ENCODE measurements at regions not wholly inside any gene's neighbourhood (a gene's known extent, or its start where the extent isn't known, plus 50 kb on each side); places are given as distances from the start of the nearest gene placed in this dataset.

DNA sequence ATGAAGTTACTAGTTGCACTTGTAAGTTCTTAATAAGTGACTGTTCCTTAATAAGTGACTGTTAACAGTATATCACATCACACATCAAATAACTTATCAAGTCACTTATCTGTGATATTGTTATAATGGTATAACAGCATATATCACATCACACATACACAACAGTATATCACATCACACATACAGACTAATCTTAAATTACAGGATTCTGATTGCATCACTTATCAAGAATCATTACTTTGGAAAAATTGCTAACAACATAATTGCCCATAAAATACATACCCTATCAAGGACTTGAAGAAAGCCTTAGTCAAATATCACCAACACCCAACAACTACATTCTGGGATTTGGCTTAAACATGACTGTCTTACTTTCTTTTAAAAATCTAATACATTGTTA, 813.5 kb downstream of the LTN1 start:
- intact Hi-C loops (cut with DNase I) = no loop called here
- no peak overlapping the region for H3K4me3 ChIP-seq

DNA sequence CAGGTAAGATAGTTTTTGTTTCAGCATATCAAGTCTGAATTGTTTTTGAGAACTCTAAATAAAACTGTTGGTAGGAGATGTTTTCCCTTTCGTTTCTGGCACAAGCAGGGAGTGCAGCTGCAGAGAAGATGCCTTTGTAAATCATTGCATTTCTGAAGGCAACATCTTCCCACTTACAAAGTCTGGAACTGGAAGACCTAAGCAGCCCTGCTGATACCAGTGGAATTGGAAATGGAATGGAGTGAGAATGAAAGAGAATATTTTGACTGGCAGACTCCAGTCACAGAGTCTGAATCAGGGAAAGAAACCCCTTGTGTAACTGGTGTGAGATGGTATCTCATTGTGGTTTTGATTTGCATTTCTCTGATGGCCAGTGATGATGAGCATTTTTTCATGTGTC, 815.6 kb downstream of the LTN1 start:
- Histone ChIP-seq H3K27me3 (no peaks in the 10 kb centered on the region), H3K4me1 (ENCODE audit: insufficient read depth) (no peaks in the 10 kb centered on the region), H3K27ac (no peak overlapping the region), H3K36me3 (no peaks in the 10 kb centered on the region), H3K4me3 (no peak overlapping the region), H3K9me3 (no peaks in the 10 kb centered on the region)
- DNase-seq = no peak
- intact Hi-C loops (cut with DNase I) = no loop called here
- 5 to 18% (median 6%) methylated on average over 1 of the region's 1 CpG for WGBS, 3 donors
- TF ChIP-seq EP300 (IDR thresholded peaks at IDR 0.05) (no peak), POLR2A (IDR thresholded peaks at IDR 0.05) (no peak)
- TF ChIP-seq, protein P1, sequence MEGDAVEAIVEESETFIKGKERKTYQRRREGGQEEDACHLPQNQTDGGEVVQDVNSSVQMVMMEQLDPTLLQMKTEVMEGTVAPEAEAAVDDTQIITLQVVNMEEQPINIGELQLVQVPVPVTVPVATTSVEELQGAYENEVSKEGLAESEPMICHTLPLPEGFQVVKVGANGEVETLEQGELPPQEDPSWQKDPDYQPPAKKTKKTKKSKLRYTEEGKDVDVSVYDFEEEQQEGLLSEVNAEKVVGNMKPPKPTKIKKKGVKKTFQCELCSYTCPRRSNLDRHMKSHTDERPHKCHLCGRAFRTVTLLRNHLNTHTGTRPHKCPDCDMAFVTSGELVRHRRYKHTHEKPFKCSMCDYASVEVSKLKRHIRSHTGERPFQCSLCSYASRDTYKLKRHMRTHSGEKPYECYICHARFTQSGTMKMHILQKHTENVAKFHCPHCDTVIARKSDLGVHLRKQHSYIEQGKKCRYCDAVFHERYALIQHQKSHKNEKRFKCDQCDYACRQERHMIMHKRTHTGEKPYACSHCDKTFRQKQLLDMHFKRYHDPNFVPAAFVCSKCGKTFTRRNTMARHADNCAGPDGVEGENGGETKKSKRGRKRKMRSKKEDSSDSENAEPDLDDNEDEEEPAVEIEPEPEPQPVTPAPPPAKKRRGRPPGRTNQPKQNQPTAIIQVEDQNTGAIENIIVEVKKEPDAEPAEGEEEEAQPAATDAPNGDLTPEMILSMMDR (IDR thresholded peaks at IDR 0.05) = no peak

More for the DNA sequence above, 813.5 kb downstream of the LTN1 start:
- Histone ChIP-seq H3K36me3 (no peaks in the 10 kb centered on the region), H3K4me1 (ENCODE audit: insufficient read depth) (no peaks in the 10 kb centered on the region), H3K27me3 (no peaks in the 10 kb centered on the region), H3K27ac (no peak overlapping the region), H3K9me3 (no peaks in the 10 kb centered on the region)
- DNase-seq = no peak
- no peak for TF ChIP-seq POLR2A (IDR thresholded peaks at IDR 0.05)
- TF ChIP-seq, protein P1 (IDR thresholded peaks at IDR 0.05) = no peak
- no peak for TF ChIP-seq EP300 (IDR thresholded peaks at IDR 0.05)

DNA sequence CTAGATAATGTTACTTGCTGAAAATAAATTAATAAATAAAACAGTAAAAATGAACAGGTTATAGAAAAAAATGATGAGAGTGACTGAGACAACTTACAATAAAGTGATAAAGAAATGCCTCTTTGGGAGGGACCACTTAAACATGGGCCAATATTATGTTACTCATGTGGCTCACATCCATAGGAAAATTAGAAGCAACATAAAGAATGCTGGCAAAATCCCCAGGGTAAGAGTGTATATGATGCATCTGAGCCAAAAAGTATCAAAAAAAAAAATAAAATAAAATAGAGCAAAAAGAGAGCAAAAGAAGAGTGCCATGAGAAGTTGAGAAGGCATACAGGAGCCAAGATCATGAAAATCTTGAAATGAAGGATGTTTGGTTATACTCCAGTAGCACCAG, 818.0 kb downstream of the LTN1 start:
- H3K4me1 ChIP-seq (ENCODE audit: insufficient read depth) = no peaks in the 10 kb centered on the region
- H3K27ac ChIP-seq = no peak overlapping the region
- H3K27me3 ChIP-seq = no peaks in the 10 kb centered on the region
- no peak for DNase-seq
- TF ChIP-seq POLR2A (IDR thresholded peaks at IDR 0.05) (no peak), EP300 (IDR thresholded peaks at IDR 0.05) (no peak)
- TF ChIP-seq, protein P1 (IDR thresholded peaks at IDR 0.05) = no peak
- no peak overlapping the region for H3K4me3 ChIP-seq
- H3K9me3 ChIP-seq = no peaks in the 10 kb centered on the region
- intact Hi-C loops (cut with DNase I) = no loop called here
- H3K36me3 ChIP-seq = no peaks in the 10 kb centered on the region

DNA sequence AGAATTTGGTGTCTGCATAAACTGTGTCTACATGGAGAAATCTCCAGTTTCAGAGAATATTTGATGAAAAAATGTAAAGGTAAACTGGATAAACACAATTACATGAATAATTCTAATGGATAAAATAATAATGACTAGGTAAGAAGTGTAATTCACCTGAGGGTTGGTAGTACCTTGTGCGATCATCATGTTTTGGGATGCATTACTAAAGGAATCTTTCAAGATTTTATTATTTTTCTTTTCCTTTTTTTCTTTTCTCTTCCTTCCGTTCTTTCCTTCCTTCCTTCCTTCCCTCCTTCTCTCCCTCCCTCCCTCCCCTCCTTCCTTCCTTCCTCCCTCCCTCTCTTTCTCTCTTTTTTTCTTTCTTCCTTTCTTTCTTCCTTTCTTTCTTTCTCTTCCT, 818.7 kb downstream of the LTN1 start:
- 91 to 95% (median 92%) methylated on average over 2 of the region's 2 CpGs for WGBS, 3 donors
- H3K4me3 ChIP-seq = no peak overlapping the region

More for the DNA sequence above, 818.7 kb downstream of the LTN1 start:
- no peak overlapping the region for H3K27ac ChIP-seq
- H3K36me3 ChIP-seq = no peaks in the 10 kb centered on the region
- no peak for DNase-seq
- intact Hi-C loops (cut with DNase I) = no loop called here
- TF ChIP-seq EP300 (IDR thresholded peaks at IDR 0.05) (no peak), POLR2A (IDR thresholded peaks at IDR 0.05) (no peak)
- TF ChIP-seq, protein P1 (IDR thresholded peaks at IDR 0.05) = no peak
- H3K4me1 ChIP-seq (ENCODE audit: insufficient read depth) = no peaks in the 10 kb centered on the region
- H3K27me3 ChIP-seq = no peaks in the 10 kb centered on the region
- H3K9me3 ChIP-seq = no peaks in the 10 kb centered on the region
